SU-DHL-6 (cell line): ENCODE measurements at regions not wholly inside any gene's neighbourhood (a gene's known extent, or its start where the extent isn't known, plus 50 kb on each side); places are given as distances from the start of the nearest gene placed in this dataset.
"Not testable (repeated sequence)": the region's sequence is repeated elsewhere in the genome, so short reads cannot be mapped to it uniquely, and the experiment has no call there.

Experiments used
- H2AFZ ChIP-seq: fragments of 200-600 bp; sonication (generic); 2 replicates; pipeline ENCODE4 v1.6.1; 2014; ENCODE audit warnings: low read depth, mild to moderate bottlenecking, moderate library complexity, mixed read lengths, antibody characterized with exemption, low read length; ENCODE audit not compliant: severe bottlenecking
- H3F3A ChIP-seq: fragments of 200-600 bp; shearing (Covaris generic); 2 replicates; pipeline ENCODE4 v1.6.0; 2016; ENCODE audit warnings: antibody characterized with exemption, mild to moderate bottlenecking; ENCODE audit not compliant: insufficient read depth
- H3K27ac ChIP-seq: fragments of 200-600 bp; sonication (generic); 2 replicates; pipeline ENCODE4 v1.5.1; 2016; ENCODE audit warnings: low read depth, mild to moderate bottlenecking, low read length, moderate library complexity, mixed read lengths
- H3K27me3 ChIP-seq: fragments of 200-600 bp; sonication (generic), shearing (Covaris generic); 2 replicates; pipeline ENCODE4 v1.6.0; 2014; ENCODE audit warnings: mild to moderate bottlenecking, low read length
- H3K36me3 ChIP-seq: fragments of 200-600 bp; sonication (generic); 2 replicates; pipeline ENCODE4 v1.6.1; 2014; ENCODE audit warnings: mild to moderate bottlenecking, low read length, mixed read lengths
- H3K4me2 ChIP-seq: fragments of 300-600, 200-600 bp; shearing (Covaris generic), sonication (generic); 2 replicates; pipeline ENCODE4 v1.6.0; 2014; ENCODE audit warnings: low read length, low read depth, mild to moderate bottlenecking; ENCODE audit not compliant: poor library complexity, severe bottlenecking
- H3K4me3 ChIP-seq: fragments of 200-600 bp; sonication (generic); 2 replicates; pipeline ENCODE4 v1.5.1; 2014; ENCODE audit warnings: antibody characterized with exemption, low read length, mild to moderate bottlenecking, mixed read lengths; ENCODE audit not compliant: insufficient read depth, poor library complexity, severe bottlenecking
- H3K79me2 ChIP-seq: fragments of 200-600 bp; sonication (generic); 2 replicates; pipeline ENCODE4 v1.6.1; 2014; ENCODE audit warnings: mild to moderate bottlenecking, low read length, moderate library complexity; ENCODE audit not compliant: insufficient read depth
- H3K9ac ChIP-seq: fragments of 200-600 bp; sonication (generic); 2 replicates; pipeline ENCODE4 v1.7.0; 2014; ENCODE audit warnings: mild to moderate bottlenecking, low read length
- H3K9me2 ChIP-seq: fragments of 200-600 bp; sonication (generic); replicated peaks from 2 replicates; pipeline ENCODE4 v1.6.1; 2014; ENCODE audit warnings: low read length; ENCODE audit not compliant: insufficient read depth
- H3K9me3 ChIP-seq: fragments of 200-600 bp; sonication (generic); 2 replicates; pipeline ENCODE4 v1.6.1; 2014; ENCODE audit warnings: low read length, mixed read lengths; ENCODE audit not compliant: insufficient read depth
- H4K20me1 ChIP-seq: fragments of 200-600 bp; sonication (generic); 2 replicates; pipeline ENCODE4 v1.6.1; 2014; ENCODE audit warnings: low read depth, mild to moderate bottlenecking, antibody characterized with exemption, low read length, moderate library complexity, mixed read lengths
- EZH2phosphoT487 ChIP-seq: fragments of 200-600 bp; sonication (generic), shearing (Covaris generic); conservative IDR thresholded peaks from 2 replicates; pipeline ENCODE4 v1.6.1; 2018; ENCODE audit warnings: mild to moderate bottlenecking, antibody characterized with exemption, low read length, moderate library complexity, mixed read lengths
- TF ChIP-seq, protein P1 (sequence below): fragments of 200-600 bp; sonication (generic); IDR thresholded peaks from one replicate; pipeline ENCODE4 v1.5.1; 2017; ENCODE audit warnings: antibody characterized with exemption, mild to moderate bottlenecking, low read length, moderate library complexity; ENCODE audit not compliant: insufficient read depth, poor library complexity, severe bottlenecking

DNA sequence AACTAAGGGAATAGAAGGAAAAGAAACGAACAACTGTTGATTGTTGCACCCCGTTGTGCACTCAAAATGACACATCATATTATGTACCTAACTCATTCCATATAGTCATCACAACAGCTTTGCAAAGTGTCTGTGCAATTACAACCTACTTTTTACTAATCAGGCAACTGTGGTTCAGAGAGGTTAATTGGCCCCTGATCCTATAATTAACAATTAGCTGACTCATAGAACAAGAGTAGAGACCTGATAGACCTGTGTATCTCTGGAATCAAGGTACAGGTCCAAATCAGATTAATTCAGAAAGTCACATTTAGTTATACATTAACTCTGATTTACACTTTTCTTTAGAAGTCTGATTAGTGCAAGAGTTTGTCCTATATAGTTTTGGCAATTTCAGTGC, 122.5 kb upstream of the CDK13 start:
- Histone ChIP-seq H3K36me3 (no peaks in the 10 kb centered on the region), H3K9me3 (no peaks in the 10 kb centered on the region), H3K4me3 (no peak overlapping the region), H4K20me1 (no peaks in the 10 kb centered on the region), H3K4me2 (no peak overlapping the region), H3K9me2 (no peaks in the 10 kb centered on the region), H2AFZ (no peak overlapping the region), H3K9ac (no peak overlapping the region), H3F3A (no peaks in the 10 kb centered on the region), H3K79me2 (no peaks in the 10 kb centered on the region), H3K27me3 (no peaks in the 10 kb centered on the region), H3K27ac (no peak overlapping the region)
- no peak for TF ChIP-seq EZH2phosphoT487
- TF ChIP-seq, protein P1, sequence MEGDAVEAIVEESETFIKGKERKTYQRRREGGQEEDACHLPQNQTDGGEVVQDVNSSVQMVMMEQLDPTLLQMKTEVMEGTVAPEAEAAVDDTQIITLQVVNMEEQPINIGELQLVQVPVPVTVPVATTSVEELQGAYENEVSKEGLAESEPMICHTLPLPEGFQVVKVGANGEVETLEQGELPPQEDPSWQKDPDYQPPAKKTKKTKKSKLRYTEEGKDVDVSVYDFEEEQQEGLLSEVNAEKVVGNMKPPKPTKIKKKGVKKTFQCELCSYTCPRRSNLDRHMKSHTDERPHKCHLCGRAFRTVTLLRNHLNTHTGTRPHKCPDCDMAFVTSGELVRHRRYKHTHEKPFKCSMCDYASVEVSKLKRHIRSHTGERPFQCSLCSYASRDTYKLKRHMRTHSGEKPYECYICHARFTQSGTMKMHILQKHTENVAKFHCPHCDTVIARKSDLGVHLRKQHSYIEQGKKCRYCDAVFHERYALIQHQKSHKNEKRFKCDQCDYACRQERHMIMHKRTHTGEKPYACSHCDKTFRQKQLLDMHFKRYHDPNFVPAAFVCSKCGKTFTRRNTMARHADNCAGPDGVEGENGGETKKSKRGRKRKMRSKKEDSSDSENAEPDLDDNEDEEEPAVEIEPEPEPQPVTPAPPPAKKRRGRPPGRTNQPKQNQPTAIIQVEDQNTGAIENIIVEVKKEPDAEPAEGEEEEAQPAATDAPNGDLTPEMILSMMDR, result no peak

DNA sequence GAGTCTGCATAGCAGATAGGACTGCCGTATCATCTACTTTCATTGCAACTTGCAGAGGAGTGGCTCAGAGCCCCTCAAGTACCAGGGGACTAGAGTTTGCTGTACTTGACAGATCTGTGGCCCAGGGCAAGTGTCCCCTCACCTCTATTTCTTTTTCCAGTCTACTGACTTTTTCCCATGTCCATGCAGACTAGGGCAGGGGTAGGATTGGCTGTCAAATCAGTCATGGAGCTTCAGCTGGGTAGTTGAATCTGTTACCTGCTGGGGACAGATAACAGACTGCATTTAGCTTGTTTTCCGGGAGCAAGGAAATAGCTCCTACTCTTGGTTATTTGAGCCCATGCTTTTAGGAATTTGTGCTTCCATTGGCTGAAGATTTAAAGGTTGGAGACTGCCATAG, 121.0 kb upstream of the CDK13 start:
- no peaks in the 10 kb centered on the region for H3F3A ChIP-seq
- no peaks in the 10 kb centered on the region for H4K20me1 ChIP-seq
- TF ChIP-seq, protein P1, result no peak
- no peak for TF ChIP-seq EZH2phosphoT487
- no peak overlapping the region for H3K9ac ChIP-seq
- no peaks in the 10 kb centered on the region for H3K9me3 ChIP-seq
- no peak overlapping the region for H3K27ac ChIP-seq
- H3K79me2 ChIP-seq, result no peaks in the 10 kb centered on the region
- no peaks in the 10 kb centered on the region for H3K36me3 ChIP-seq
- H2AFZ ChIP-seq, result no peak overlapping the region
- no peak overlapping the region for H3K4me3 ChIP-seq
- H3K27me3 ChIP-seq, result no peaks in the 10 kb centered on the region
- H3K9me2 ChIP-seq, result no peaks in the 10 kb centered on the region
- H3K4me2 ChIP-seq, result no peak overlapping the region

DNA sequence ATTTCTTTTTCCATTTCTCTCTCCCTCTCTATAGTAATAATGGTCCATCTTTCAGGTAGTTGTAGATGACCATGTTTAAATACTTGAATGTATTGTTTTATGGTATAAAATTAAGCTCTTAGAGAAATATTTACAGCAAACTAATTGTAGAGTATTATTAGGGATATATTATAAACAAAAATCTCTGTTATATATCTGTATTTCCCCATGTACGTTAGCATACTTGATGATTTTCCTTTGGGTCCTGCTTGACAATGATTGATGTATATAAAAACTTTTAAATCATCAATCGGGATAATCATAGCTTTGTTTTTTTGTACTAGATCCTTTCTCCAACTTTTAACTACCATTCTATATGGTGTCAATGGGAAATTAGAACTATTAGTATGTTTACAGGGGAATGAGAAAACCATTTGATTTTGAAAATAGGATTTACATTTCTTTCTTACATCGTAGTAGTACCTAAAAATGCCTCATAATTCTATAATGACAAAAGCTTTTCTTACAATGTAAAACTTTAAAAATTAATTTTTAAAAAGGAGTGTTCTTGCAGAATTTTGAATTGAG, 117.5 kb upstream of the CDK13 start:
- no peak overlapping the region for H2AFZ ChIP-seq
- H3K79me2 ChIP-seq, result no peaks in the 10 kb centered on the region
- H4K20me1 ChIP-seq, result no peaks in the 10 kb centered on the region
- no peaks in the 10 kb centered on the region for H3F3A ChIP-seq
- no peak overlapping the region for H3K27ac ChIP-seq
- H3K27me3 ChIP-seq, result no peaks in the 10 kb centered on the region
- H3K9me3 ChIP-seq, result no peaks in the 10 kb centered on the region
- no peaks in the 10 kb centered on the region for H3K36me3 ChIP-seq
- H3K9ac ChIP-seq, result no peak overlapping the region
- H3K4me2 ChIP-seq, result peak overlapping the region; percentile 26
- TF ChIP-seq, protein P1, result no peak
- TF ChIP-seq EZH2phosphoT487, result no peak
- H3K4me3 ChIP-seq, result no peak overlapping the region
- H3K9me2 ChIP-seq, result no peaks in the 10 kb centered on the region

DNA sequence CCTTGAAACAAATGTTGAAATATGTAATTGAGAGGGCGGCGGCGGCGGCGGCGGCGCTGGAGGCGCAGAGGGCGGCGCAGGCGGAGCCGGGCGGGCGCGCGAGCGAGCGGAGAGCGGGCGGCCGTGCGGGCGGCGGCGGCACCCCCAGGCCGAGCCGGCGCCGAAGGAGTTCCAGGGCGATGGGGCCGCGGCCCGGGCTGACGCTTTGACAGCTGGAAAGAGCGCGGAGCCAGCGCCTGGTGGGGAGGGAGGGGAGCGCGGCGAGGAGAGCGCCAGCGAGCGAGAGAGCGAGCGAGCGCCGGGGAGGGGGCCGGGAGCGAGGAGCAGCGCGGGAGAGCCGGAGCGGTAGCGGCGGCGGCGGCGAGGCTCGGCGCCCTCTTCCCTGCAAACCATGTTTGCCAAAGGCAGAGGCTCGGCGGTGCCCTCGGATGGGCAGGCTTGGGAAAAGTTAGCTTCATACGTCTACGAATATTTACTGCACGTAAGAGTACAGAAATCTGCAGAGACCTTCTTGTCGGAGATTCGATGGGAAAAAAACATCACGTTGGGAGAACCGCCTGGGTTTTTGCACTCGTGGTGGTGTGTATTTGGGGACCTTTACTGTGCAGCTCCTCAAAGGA, 116.8 kb upstream of the CDK13 start:
- not testable (repeated sequence) for H3K36me3 ChIP-seq, H3K79me2 ChIP-seq, H3K9ac ChIP-seq, H4K20me1 ChIP-seq, H3K4me3 ChIP-seq, H3K27ac ChIP-seq, H3F3A ChIP-seq, H3K9me2 ChIP-seq, H3K27me3 ChIP-seq, H2AFZ ChIP-seq, H3K9me3 ChIP-seq
- peak overlapping the region; percentile 26 for H3K4me2 ChIP-seq

DNA sequence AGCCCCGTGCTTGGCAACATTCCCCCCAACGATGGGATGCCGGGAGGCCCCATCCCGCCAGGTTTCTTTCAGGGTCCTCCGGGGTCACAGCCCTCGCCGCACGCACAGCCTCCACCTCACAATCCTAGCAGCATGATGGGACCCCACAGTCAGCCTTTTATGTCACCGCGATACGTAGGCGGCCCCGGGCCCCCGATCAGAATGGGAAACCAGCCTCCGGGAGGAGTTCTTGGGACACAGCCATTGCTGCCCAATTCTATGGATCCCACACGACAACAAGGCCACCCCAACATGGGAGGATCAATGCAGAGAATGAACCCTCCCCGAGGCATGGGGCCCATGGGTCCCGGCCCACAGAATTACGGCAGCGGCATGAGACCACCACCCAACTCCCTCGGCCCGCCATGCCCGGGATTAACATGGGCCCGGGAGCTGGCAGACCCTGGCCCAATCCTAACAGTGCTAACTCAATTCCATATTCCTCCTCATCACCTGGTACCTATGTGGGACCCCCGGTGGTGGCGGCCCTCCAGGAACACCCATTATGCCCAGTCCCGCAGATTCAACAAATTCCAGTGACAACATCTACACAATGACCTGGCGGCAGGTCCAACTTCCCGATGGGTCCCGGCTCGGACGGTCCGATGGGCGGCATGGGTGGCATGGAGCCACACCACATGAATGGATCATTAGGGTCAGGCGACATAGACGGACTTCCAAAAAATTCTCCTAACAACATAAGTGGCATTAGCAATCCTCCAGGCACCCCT, 116.0 kb upstream of the CDK13 start:
- H3K9me2 ChIP-seq, H3K27ac ChIP-seq, H3K4me2 ChIP-seq, H3K36me3 ChIP-seq, H3K79me2 ChIP-seq, H3K9me3 ChIP-seq, H3F3A ChIP-seq, H2AFZ ChIP-seq, H3K9ac ChIP-seq, H4K20me1 ChIP-seq, H3K4me3 ChIP-seq, H3K27me3 ChIP-seq: not testable (repeated sequence)
